Bronchial epithelial cell (primary cell): ENCODE measurements at regions not wholly inside any gene's neighbourhood (a gene's known extent, or its start where the extent isn't known, plus 50 kb on each side); places are given as distances from the start of the nearest gene placed in this dataset.

Experiments
- DNase-seq: peaks from one replicate; pipeline ENCODE4 v3.0.0-alpha.2; 2010; ENCODE audit warnings: low read depth
- FAIRE-seq: peaks from 2 replicates; lab custom pipeline; 2011; peaks lifted over from hg19 to GRCh38; lab: Jason Lieb, UNC
- H3K27me3 ChIP-seq: 2 replicates; pipeline ENCODE4 v1.5.1; 2011; ENCODE audit warnings: low read length; ENCODE audit not compliant: control insufficient read depth, insufficient read depth
- H3K36me3 ChIP-seq: 2 replicates; pipeline ENCODE4 v1.5.1; 2011; ENCODE audit warnings: low read length; ENCODE audit not compliant: control insufficient read depth, insufficient read depth
- H3K4me3 ChIP-seq: 2 replicates; pipeline ENCODE4 v1.5.1; 2011; ENCODE audit warnings: mild to moderate bottlenecking, low read depth, low read length, control low read depth
- CTCF ChIP-seq: IDR thresholded peaks from 2 replicates; pipeline ENCODE4 v1.5.1; 2011; ENCODE audit warnings: mild to moderate bottlenecking, moderate library complexity, low read length, control low read depth, inconsistent platforms; ENCODE audit not compliant: insufficient read depth, severe bottlenecking

- TF ChIP-seq CTCF: no peak
- Histone ChIP-seq H3K27me3 (no peaks in the 10 kb centered on the region), H3K36me3 (no peaks in the 10 kb centered on the region), H3K4me3 (no peak overlapping the region)
- FAIRE-seq: no peak
- no peak for DNase-seq
These were observed 995.7 kb downstream of the GALC start for GRCh38 chr14:86997271-86997670.

- Histone ChIP-seq H3K27me3 (no peaks in the 10 kb centered on the region), H3K4me3 (no peak overlapping the region), H3K36me3 (no peaks in the 10 kb centered on the region)
- peak; percentile 6 for DNase-seq
- no peak for TF ChIP-seq CTCF
- FAIRE-seq: no peak
These were observed 1002.6 kb downstream of the GALC start for GRCh38 chr14:86990396-86990795.

GRCh38 chr14:86989285-86989684 is 1003.7 kb downstream of the GALC start:
- FAIRE-seq: no peak
- TF ChIP-seq CTCF: no peak
- DNase-seq: no peak
- Histone ChIP-seq H3K36me3 (no peaks in the 10 kb centered on the region), H3K4me3 (no peak overlapping the region), H3K27me3 (no peaks in the 10 kb centered on the region)

- FAIRE-seq (no peak), DNase-seq (no peak)
- Histone ChIP-seq H3K36me3 (no peaks in the 10 kb centered on the region), H3K27me3 (no peaks in the 10 kb centered on the region), H3K4me3 (no peak overlapping the region)
- TF ChIP-seq CTCF: no peak
These were observed 1005.0 kb downstream of the GALC start for GRCh38 chr14:86987966-86988365.

GRCh38 chr14:86973177-86973576 is 1019.8 kb downstream of the GALC start:
- Histone ChIP-seq H3K4me3 (no peak overlapping the region), H3K27me3 (no peaks in the 10 kb centered on the region), H3K36me3 (no peaks in the 10 kb centered on the region)
- TF ChIP-seq CTCF: no peak
- no peak for DNase-seq
- no peak for FAIRE-seq

- TF ChIP-seq CTCF: no peak
- H3K27me3 ChIP-seq: no peaks in the 10 kb centered on the region
- no peak overlapping the region for H3K4me3 ChIP-seq
- DNase-seq: no peak
- FAIRE-seq: no peak
- H3K36me3 ChIP-seq: no peaks in the 10 kb centered on the region
These were observed 1021.7 kb downstream of the GALC start for GRCh38 chr14:86971292-86971691.
